AML-193 (cell line): ENCODE measurements at regions not wholly inside any gene's neighbourhood (a gene's known extent, or its start where the extent isn't known, plus 50 kb on each side); places are given as distances from the start of the nearest gene placed in this dataset.
"Not testable (repeated sequence)": the region's sequence is repeated elsewhere in the genome, so short reads cannot be mapped to it uniquely, and the experiment has no call there.

Source experiments
- DNase-seq, 2 experiments: peaks; one replicate each; lab custom pipeline; 2025; lab: John Stamatoyannopoulos, UW

DNA sequence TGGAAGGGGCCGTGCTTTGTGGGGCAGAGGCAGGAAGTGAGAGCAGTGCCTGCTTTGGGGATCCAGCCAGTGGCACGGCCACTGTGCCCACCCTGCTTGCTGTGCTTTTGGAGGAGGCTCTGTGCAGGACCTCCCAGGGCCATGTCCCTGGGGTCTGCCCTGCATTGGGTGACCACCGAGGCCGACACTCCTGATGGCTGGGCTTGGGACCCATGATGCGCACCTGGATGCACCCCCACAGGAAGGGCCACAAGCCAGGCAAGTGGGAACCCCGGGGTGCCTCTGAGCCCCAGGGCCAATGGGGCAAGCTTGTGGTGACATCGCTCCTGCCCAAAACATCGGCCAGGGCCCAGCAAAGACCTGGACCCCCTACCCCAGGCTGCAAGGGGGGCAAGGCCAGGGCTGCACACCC is 738.6 kb upstream of the GJE1 start:
- no peak for DNase-seq

DNA sequence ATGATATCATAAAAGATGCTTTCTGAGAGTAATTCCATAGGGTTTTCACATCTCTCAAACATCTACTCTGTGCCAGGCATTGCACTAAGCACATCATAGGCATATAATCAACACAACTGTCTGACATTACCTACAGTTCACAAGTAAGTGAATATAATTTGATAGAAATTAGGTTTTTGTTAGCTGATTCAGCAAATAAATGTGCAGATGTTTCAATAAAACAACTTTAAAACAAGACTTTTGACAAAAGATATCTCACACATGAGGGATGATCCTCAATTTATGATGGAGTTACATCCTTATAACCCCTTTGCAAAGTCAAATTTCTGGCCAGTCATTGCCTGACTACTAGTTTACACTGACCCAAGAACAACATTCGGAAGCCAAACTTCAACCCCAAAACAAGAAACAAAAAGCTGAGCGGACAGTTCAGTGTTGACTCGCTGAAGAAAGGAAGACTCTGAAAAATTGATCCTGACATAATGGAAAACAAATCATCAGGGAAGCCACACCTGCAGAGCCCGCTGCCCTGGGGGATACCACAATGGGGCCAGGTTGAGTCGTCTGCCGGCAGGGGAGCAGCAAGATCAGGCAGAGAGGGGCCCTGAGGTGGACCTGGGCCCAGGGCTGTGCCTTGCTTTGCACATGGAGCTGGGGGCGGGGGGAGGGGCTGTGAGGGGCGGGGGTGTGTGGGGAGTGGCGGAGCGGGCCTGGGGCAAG is 739.2 kb upstream of the GJE1 start:
- DNase-seq: no peak

- not testable (repeated sequence) for DNase-seq
Measured at GRCh38 chr6:141391135-141391534, 741.6 kb upstream of the GJE1 start.

DNA sequence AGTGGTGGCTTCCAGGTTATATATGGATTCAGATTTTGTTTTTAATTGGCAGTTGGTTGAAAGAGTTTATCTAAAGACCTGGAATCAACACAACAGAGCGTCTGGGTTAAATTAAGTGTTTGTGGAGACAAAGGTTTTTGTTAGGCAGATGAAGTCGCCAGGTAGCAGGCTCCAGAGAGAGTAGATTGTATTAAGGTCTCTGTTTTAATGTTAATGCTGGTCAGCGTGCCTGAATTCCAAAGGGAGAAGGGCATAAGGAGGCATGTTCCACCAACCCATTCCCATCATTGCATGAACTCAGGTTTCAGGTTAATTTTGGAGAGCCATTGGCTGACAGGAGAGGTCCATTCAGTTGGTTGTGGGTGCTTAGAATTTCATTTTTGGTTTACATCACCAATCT is 744.1 kb upstream of the GJE1 start:
- DNase-seq: no peak

DNA sequence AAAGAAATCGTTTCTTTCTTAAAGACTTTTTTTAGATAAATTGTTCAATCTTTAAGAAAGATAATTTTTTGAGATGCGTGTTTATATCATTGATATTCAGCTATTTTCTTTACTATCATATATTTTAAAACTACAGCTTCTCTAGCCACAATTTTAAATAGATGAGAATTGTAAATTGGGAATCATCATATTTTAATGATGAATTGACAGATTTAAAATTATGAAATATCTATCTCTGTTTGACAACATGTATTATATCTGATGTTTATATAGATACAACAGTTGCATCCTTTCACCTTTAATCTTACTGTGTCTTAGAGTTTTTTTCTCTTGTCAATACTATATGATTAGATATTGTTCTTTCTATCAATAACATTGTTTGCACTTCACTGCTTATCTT is 762.3 kb upstream of the GJE1 start:
- no peak for DNase-seq

DNA sequence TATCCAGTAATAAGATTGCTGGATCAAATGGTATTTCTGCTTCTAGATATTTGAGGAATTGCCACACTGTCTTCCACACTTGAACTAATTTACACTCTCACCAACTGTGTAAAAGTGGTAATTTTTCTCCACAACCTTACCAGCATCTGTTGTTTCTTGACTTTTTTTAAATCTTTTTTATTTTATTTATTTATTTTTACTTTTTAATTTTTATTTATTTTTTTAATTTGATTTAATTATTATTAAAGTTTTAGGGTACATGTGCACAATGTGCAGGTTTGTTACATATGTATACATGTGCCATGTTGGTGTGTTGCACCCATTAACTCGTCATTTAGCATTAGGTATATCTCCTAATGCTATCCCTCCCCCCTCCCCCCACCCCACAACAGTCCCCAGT is 765.9 kb upstream of the GJE1 start:
- not testable (repeated sequence) for DNase-seq

DNA sequence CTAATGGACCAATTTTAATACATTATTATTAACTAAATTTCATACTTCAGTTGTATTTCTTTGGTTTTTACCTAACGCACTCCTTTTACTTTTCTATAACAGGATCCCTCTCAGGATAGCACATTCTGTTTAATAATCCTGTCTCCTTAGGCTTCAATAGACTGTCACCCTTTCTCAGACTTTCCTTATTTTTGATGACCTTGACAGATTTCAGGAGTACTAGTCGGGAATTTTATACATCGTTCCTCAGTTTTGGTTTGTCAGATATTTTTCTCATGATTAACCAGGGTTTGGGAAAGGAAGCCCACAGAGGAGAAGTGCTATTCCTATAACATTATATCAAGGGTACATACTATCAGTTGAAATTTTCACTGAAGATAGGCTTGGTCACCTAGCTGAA is 768.0 kb upstream of the GJE1 start:
- no peak for DNase-seq

GRCh38 chr6:141364232-141364631 is 768.5 kb upstream of the GJE1 start:
- DNase-seq: no peak

DNA sequence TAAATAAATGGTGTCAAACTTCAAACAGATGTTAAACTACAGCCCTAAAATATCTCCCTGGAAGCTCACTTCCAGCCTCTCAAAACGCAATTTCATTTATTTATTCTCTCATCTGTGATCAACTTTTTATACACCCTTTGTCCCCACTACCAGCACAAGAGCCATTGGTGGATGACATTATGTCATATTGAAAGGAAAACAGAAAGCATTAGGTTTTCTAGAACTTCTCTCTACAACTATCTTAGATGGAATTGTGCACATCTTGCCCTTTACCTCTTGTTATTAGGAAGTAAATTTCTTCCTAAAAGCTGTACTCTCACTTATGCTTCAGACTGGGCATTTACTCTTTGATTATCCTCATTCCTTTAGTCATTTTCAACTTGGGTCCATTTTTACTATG is 771.2 kb upstream of the GJE1 start:
- no peak for DNase-seq

GRCh38 chr6:141359953-141360352 is 772.8 kb upstream of the GJE1 start:
- DNase-seq: no peak

- no peak for DNase-seq
Measured at GRCh38 chr6:141354191-141354955, 778.4 kb upstream of the GJE1 start.

- DNase-seq: no peak
Measured at GRCh38 chr6:141351721-141352120, 781.0 kb upstream of the GJE1 start.

- DNase-seq: no peak
Measured at GRCh38 chr6:141349710-141350109, 783.0 kb upstream of the GJE1 start.

GRCh38 chr6:141347906-141348492 is 784.7 kb upstream of the GJE1 start:
- DNase-seq: no peak

DNA sequence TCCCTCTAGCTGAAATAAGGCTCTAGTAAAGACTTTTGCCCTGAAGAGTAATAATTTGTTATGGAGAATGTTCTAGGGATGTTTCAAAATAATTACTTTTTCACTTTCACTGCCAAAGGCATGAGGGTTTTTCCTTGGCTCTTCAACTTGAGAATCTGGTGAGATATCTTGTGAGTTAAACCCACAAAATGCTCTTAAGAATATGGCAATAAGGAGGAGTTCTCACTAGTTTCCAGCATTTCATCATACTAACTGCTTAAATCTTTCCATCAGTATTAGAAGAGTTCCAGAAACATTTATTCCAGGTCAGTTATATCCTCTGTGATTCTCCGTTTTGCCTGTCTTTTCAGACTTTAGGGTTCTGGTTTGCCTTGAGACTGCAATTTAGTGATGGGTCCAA is 785.6 kb upstream of the GJE1 start:
- no peak for DNase-seq

- DNase-seq: no peak
Measured at GRCh38 chr6:141346535-141346934, 786.2 kb upstream of the GJE1 start.

- no peak for DNase-seq
Measured at GRCh38 chr6:141337191-141337590, 795.5 kb upstream of the GJE1 start.

GRCh38 chr6:141335477-141336273 is 797.0 kb upstream of the GJE1 start:
- no peak for DNase-seq

DNA sequence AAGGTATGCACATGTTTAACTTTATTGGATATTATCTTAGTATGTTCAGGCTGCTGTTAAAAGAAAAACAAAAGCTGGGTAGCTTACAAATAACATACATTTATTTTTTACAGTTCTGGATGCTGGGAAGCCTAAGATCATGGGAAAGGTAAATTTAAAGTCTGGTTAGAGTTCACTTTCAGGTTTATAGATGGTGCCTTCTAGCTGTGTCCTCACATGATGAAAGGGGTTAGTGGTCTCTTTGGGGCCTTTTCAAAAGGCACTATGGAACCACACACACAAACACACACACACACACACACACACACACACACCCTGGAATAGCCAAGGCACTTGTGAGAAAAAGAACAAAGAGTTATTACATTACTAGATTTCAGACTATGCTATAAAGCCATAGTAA is 805.8 kb upstream of the GJE1 start:
- no peak for DNase-seq

DNA sequence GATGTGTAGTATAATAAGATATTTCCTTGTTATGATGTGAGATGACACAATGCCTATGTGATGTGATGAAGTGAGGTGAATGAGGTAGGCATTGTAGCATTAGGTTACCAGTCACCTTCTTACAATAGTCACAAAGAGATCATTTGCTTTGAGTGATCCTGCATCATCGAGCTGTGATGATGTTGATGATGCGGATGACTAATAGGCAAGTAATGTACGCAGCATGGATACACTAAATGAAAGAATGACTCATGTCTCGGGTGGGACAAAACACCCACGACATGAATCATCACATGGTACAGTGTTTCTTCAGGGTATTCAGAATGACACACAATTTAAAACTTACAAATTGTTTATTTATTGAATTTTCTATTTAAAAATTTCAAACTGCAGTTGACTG is 806.3 kb upstream of the GJE1 start:
- no peak for DNase-seq

DNA sequence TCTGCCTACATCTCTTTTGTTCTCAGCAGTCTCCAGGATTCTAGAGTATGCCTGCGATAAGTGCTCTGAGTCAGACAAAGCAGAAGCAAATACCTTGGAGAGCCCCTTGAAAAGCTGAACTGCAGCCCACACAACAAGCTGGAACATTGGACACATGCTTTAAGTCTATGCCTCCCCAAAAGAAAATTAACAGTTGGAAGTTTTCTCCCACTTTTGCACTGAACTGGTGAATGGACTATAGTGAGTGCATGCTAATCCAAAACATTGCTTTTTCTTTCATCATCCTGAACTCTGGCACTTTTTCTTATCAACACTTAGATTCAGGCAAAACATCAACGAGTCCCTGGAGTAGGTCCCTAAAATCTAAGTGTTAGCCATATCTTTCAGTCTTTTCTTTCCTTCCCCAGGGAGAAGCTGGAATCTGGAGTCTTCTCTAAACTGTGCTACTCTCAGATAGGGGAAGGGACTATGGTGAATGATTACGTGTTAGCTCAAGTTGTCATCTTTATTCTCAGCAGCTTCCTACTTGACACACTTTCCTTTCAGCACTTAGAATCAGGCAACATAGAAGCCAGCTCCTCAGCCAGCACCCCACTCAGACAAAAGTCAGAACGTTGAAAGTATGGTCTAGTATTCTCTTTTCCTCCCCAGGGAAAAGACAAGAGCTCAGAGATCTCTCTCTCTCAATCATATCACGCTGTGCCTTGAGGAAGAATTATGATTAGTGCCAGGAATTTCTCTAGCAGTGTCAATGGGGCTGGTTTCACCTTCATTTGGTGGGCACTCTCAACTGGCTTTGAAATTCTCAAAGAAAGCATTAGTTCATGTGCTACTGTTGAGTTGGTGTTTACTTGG is 811.0 kb upstream of the GJE1 start:
- no peak for DNase-seq

DNA sequence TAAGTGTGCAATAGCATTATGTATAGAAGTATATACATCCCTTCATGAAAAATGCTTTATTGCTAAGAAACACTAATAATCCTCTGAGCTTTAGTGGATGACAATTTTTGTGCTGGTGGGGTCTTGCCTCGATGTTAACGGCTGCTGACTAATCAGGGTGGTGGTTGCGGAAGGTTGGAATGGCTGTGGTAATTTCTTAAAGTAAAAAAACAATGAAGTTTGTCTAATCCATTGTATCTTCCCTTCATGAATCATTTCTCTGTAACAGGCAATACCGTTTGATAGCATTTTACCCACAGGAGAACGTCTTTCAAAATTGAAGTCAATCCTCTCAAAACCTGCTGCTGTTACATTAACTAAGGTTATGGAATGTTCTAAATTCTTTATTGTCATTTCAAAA is 816.5 kb upstream of the GJE1 start:
- no peak for DNase-seq
